Stimulated activated naive B cell treated with anti-CD40 and anti-IgM and Interleukin-4, amounts not matched to agents 10 μg/mL and 1 μg/mL and 100 μg/mL, for 72 hours (primary cell): ENCODE measurements at regions not wholly inside any gene's neighbourhood (a gene's known extent, or its start where the extent isn't known, plus 50 kb on each side); places are given as distances from the start of the nearest gene placed in this dataset.

Experiments used
- ATAC-seq, 2 donors: fragments of 150-1000 bp; cut with Tn5 transposase; replicated peaks; 2 replicates each; pipeline ENCODE4 v1.10.0; 2021; ENCODE audit warnings: moderate library complexity in 1 of 2
- DNase-seq: peaks from one replicate; pipeline ENCODE4 v3.0.0; 2021
- H3K27ac Mint-ChIP-seq: one replicate; pipeline ENCODE4 v1.8.0; 2022; ENCODE audit warnings: mild to moderate bottlenecking, mixed read lengths
- H3K27me3 Mint-ChIP-seq, 2 donors: one replicate each; pipeline ENCODE4 v1.8.0; 2022; ENCODE audit warnings: mixed read lengths in 2 of 2
- H3K36me3 Mint-ChIP-seq, 2 donors: one replicate each; pipeline ENCODE4 v1.8.0; 2022; ENCODE audit warnings: mixed read lengths in 2 of 2, mild to moderate bottlenecking in 1 of 2
- H3K4me1 Mint-ChIP-seq, 2 donors: one replicate each; pipeline ENCODE4 v1.8.0; 2022; ENCODE audit warnings: mixed read lengths in 2 of 2, mild to moderate bottlenecking in 1 of 2
- H3K4me3 Mint-ChIP-seq, 2 donors: one replicate each; pipeline ENCODE4 v1.8.0; 2022; ENCODE audit warnings: mild to moderate bottlenecking in 2 of 2, mixed read lengths in 2 of 2, moderate library complexity in 1 of 2
- H3K9me3 Mint-ChIP-seq, 2 donors: one replicate each; pipeline ENCODE4 v1.8.0; 2022; ENCODE audit warnings: mixed read lengths in 2 of 2, mild to moderate bottlenecking in 1 of 2

GRCh38 chr4:165709516-165709915 lies 163.5 kb upstream of the TLL1 start:
- no peak overlapping the region for H3K27ac Mint-ChIP-seq
- H3K36me3 Mint-ChIP-seq = no peaks in the 10 kb centered on the region
- H3K4me1 Mint-ChIP-seq = no peaks in the 10 kb centered on the region
- no peaks in the 10 kb centered on the region for H3K27me3 Mint-ChIP-seq
- ATAC-seq (no peak), DNase-seq (no peak)
- H3K4me3 Mint-ChIP-seq = no peak overlapping the region
- no peaks in the 10 kb centered on the region for H3K9me3 Mint-ChIP-seq

GRCh38 chr4:165709973-165710526 lies 163.0 kb upstream of the TLL1 start:
- ATAC-seq (no peak), DNase-seq (no peak)
- H3K4me3 Mint-ChIP-seq = no peak overlapping the region
- H3K27ac Mint-ChIP-seq = no peak overlapping the region
- H3K9me3 Mint-ChIP-seq = no peaks in the 10 kb centered on the region
- H3K36me3 Mint-ChIP-seq = no peaks in the 10 kb centered on the region
- no peaks in the 10 kb centered on the region for H3K27me3 Mint-ChIP-seq
- no peaks in the 10 kb centered on the region for H3K4me1 Mint-ChIP-seq

GRCh38 chr4:165711436-165711835 lies 161.6 kb upstream of the TLL1 start:
- Mint-ChIP-seq H3K27ac (no peak overlapping the region), H3K4me3 (no peak overlapping the region), H3K4me1 (no peaks in the 10 kb centered on the region), H3K36me3 (no peaks in the 10 kb centered on the region), H3K27me3 (no peaks in the 10 kb centered on the region), H3K9me3 (no peaks in the 10 kb centered on the region)
- DNase-seq = no peak
- ATAC-seq = no peak

GRCh38 chr4:165711912-165712311 lies 161.1 kb upstream of the TLL1 start:
- DNase-seq (no peak), ATAC-seq (no peak)
- Mint-ChIP-seq H3K9me3 (no peaks in the 10 kb centered on the region), H3K4me3 (no peak overlapping the region), H3K36me3 (no peaks in the 10 kb centered on the region), H3K27me3 (no peaks in the 10 kb centered on the region), H3K4me1 (no peaks in the 10 kb centered on the region), H3K27ac (no peak overlapping the region)

DNA sequence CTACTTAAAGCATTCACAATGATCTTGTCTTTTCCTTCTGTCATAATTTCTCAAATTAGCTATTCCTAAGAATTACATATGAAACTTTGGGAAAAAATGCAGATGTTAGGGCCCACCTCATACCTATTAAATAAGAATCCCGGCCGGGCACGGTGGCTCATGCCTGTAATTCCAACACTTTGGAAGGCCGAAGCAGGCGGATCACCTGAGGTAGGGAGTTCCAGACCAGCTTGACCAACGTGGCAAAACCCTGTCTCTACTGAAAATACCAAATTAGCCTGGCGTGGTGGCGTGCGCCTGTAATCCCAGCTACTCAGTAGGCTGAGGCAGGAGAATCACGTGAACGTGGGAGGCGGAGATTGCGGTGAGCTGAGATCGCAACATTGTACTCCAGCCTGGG lies 158.4 kb upstream of the TLL1 start:
- no peak for DNase-seq
- H3K4me3 Mint-ChIP-seq = no peak overlapping the region
- H3K27me3 Mint-ChIP-seq = no peaks in the 10 kb centered on the region
- H3K36me3 Mint-ChIP-seq = no peaks in the 10 kb centered on the region
- H3K9me3 Mint-ChIP-seq = no peaks in the 10 kb centered on the region
- no peaks in the 10 kb centered on the region for H3K4me1 Mint-ChIP-seq
- no peak overlapping the region for H3K27ac Mint-ChIP-seq
- no peak for ATAC-seq

- Mint-ChIP-seq H3K9me3 (no peaks in the 10 kb centered on the region), H3K4me1 (no peaks in the 10 kb centered on the region), H3K27me3 (no peaks in the 10 kb centered on the region), H3K36me3 (no peaks in the 10 kb centered on the region), H3K27ac (no peak overlapping the region), H3K4me3 (no peak overlapping the region)
- ATAC-seq (no peak), DNase-seq (no peak)
These were observed 157.8 kb upstream of the TLL1 start for GRCh38 chr4:165715211-165715610.

- ATAC-seq (no peak), DNase-seq (no peak)
- H3K4me1 Mint-ChIP-seq = no peaks in the 10 kb centered on the region
- no peak overlapping the region for H3K27ac Mint-ChIP-seq
- no peaks in the 10 kb centered on the region for H3K36me3 Mint-ChIP-seq
- H3K4me3 Mint-ChIP-seq = no peak overlapping the region
- H3K9me3 Mint-ChIP-seq = no peaks in the 10 kb centered on the region
- H3K27me3 Mint-ChIP-seq = no peaks in the 10 kb centered on the region
These were observed 157.0 kb upstream of the TLL1 start for GRCh38 chr4:165715989-165716388.

- Mint-ChIP-seq H3K4me1 (no peaks in the 10 kb centered on the region), H3K36me3 (no peaks in the 10 kb centered on the region), H3K27me3 (no peaks in the 10 kb centered on the region), H3K9me3 (no peaks in the 10 kb centered on the region), H3K4me3 (no peak overlapping the region), H3K27ac (no peak overlapping the region)
- no peak for ATAC-seq
- no peak for DNase-seq
These were observed 156.6 kb upstream of the TLL1 start for GRCh38 chr4:165716472-165716871.

GRCh38 chr4:165718660-165719059 lies 154.4 kb upstream of the TLL1 start:
- H3K27ac Mint-ChIP-seq = no peak overlapping the region
- no peaks in the 10 kb centered on the region for H3K36me3 Mint-ChIP-seq
- H3K4me1 Mint-ChIP-seq = no peaks in the 10 kb centered on the region
- DNase-seq = no peak
- H3K4me3 Mint-ChIP-seq = no peak overlapping the region
- no peaks in the 10 kb centered on the region for H3K27me3 Mint-ChIP-seq
- no peaks in the 10 kb centered on the region for H3K9me3 Mint-ChIP-seq
- ATAC-seq = no peak

DNA sequence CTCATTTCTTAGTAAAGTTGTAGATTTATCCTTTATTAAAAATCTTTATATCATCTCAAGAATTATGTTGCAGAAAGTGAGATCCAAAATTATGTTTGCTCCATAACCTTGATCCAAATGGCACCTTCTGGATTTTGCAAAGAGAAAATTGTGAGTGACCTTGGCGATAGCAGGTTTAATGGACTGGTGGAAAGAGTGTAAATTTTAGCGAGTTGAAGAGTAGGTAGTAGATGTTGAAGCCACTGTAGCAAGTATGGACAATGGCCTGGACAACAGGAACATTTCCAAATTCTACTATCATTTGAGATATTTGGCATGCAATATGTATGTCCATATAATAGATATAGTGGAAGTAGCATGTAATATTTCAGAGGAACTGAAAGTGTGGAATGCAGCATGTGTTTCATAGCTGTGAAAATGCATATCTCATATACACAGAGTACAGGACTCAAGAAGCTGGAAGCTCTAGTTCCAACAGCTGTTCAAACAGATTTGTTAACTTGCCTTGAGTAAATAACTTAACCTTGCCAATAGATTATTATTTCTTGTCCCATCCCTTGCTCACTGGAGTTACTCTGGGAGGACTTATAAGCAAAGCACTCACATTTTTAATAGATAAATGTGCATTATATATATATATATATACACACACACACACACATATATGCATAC lies 152.5 kb upstream of the TLL1 start:
- no peak for ATAC-seq
- no peaks in the 10 kb centered on the region for H3K4me1 Mint-ChIP-seq

DNA sequence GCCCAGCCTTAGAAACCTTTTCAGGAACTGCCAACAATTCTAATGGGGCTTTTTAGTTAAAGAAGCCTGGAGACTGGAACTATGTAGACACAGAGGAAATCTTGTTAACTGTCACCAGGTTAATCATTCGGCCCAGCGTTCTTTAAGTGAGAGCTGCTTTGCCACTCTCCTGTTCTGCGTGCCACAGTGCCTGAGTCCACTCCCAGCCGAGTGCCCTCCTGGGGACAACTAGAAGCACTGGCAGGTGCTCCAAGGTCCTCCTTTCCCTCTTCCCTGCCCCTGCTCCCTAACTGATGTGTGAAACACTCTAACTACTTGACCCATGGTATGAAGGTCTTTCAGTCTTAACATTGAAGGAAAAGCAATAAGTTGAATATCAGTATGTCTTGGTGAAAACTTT lies 151.2 kb upstream of the TLL1 start:
- no peak overlapping the region for H3K27ac Mint-ChIP-seq
- no peaks in the 10 kb centered on the region for H3K27me3 Mint-ChIP-seq

More for the DNA sequence above, 152.5 kb upstream of the TLL1 start:
- Mint-ChIP-seq H3K9me3 (peaks cover 0 to 3% of the 10 kb centered on the region in 2 donors), H3K4me3 (no peak overlapping the region), H3K27me3 (no peaks in the 10 kb centered on the region), H3K36me3 (no peaks in the 10 kb centered on the region), H3K27ac (no peak overlapping the region)
- no peak for DNase-seq

GRCh38 chr4:165723051-165723795 lies 149.8 kb upstream of the TLL1 start:
- no peak for ATAC-seq
- Mint-ChIP-seq H3K27ac (no peak overlapping the region), H3K4me1 (no peaks in the 10 kb centered on the region), H3K9me3 (peaks cover 0 to 3% of the 10 kb centered on the region in 2 donors), H3K4me3 (no peak overlapping the region), H3K36me3 (no peaks in the 10 kb centered on the region), H3K27me3 (no peaks in the 10 kb centered on the region)
- DNase-seq = no peak

More for the DNA sequence above, 151.2 kb upstream of the TLL1 start:
- no peaks in the 10 kb centered on the region for H3K36me3 Mint-ChIP-seq
- DNase-seq (no peak), ATAC-seq (no peak)
- no peak overlapping the region for H3K4me3 Mint-ChIP-seq
- no peaks in the 10 kb centered on the region for H3K4me1 Mint-ChIP-seq
- H3K9me3 Mint-ChIP-seq = peaks cover 0 to 3% of the 10 kb centered on the region in 2 donors

GRCh38 chr4:165724786-165725185 lies 148.3 kb upstream of the TLL1 start:
- no peak for DNase-seq
- Mint-ChIP-seq H3K27me3 (no peaks in the 10 kb centered on the region), H3K36me3 (no peaks in the 10 kb centered on the region), H3K4me3 (no peak overlapping the region), H3K9me3 (peaks cover 0 to 3% of the 10 kb centered on the region in 2 donors), H3K4me1 (no peaks in the 10 kb centered on the region), H3K27ac (no peak overlapping the region)
- ATAC-seq = no peak

GRCh38 chr4:165725352-165725751 lies 147.7 kb upstream of the TLL1 start:
- Mint-ChIP-seq H3K27me3 (no peaks in the 10 kb centered on the region), H3K27ac (no peak overlapping the region), H3K36me3 (no peaks in the 10 kb centered on the region), H3K9me3 (peaks cover 0 to 3% of the 10 kb centered on the region in 2 donors), H3K4me3 (no peak overlapping the region), H3K4me1 (no peaks in the 10 kb centered on the region)
- DNase-seq (no peak), ATAC-seq (no peak)

GRCh38 chr4:165726831-165727230 lies 146.2 kb upstream of the TLL1 start:
- H3K4me1 Mint-ChIP-seq = no peaks in the 10 kb centered on the region
- H3K27ac Mint-ChIP-seq = no peak overlapping the region
- H3K9me3 Mint-ChIP-seq = peaks cover 5% of the 10 kb centered on the region in 2 donors
- no peaks in the 10 kb centered on the region for H3K36me3 Mint-ChIP-seq
- DNase-seq (no peak), ATAC-seq (no peak)
- no peak overlapping the region for H3K4me3 Mint-ChIP-seq
- no peaks in the 10 kb centered on the region for H3K27me3 Mint-ChIP-seq
